22Rv1 (cell line): ENCODE measurements at regions not wholly inside any gene's neighbourhood (a gene's known extent, or its start where the extent isn't known, plus 50 kb on each side); places are given as distances from the start of the nearest gene placed in this dataset.

ENCODE experiments used
- H3K27ac ChIP-seq: fragments of 450-650 bp; 2 replicates; pipeline ENCODE4 v1.5.1; 2017
- CTCF ChIP-seq: fragments of 450-650 bp; IDR thresholded peaks from 2 replicates; pipeline ENCODE4 v1.5.1; 2017; ENCODE audit warnings: mild to moderate bottlenecking
- ZFX ChIP-seq: fragments of 450-650 bp; IDR thresholded peaks from 2 replicates; pipeline ENCODE4 v1.6.1; 2017; ENCODE audit warnings: antibody characterized with exemption, borderline replicate concordance

- no peak overlapping the region for H3K27ac ChIP-seq
- no peak for TF ChIP-seq ZFX
- no peak for TF ChIP-seq CTCF
Measured at GRCh38 chr17:63156986-63157385, 191.0 kb downstream of the TANC2 start.

GRCh38 chr17:63162406-63163157 is 196.5 kb downstream of the TANC2 start:
- TF ChIP-seq ZFX (no peak), CTCF (no peak)
- no peak overlapping the region for H3K27ac ChIP-seq

GRCh38 chr17:63163158-63163520 is 197.1 kb downstream of the TANC2 start:
- H3K27ac ChIP-seq: no peak overlapping the region
- no peak for TF ChIP-seq ZFX
- no peak for TF ChIP-seq CTCF

- TF ChIP-seq ZFX (no peak), CTCF (no peak)
- no peak overlapping the region for H3K27ac ChIP-seq
Measured at GRCh38 chr17:63165400-63165799, 199.4 kb downstream of the TANC2 start.

- TF ChIP-seq ZFX (no peak), CTCF (no peak)
Measured at GRCh38 chr17:63170795-63171194, 204.8 kb downstream of the TANC2 start.

GRCh38 chr17:63171428-63172393 is 205.7 kb downstream of the TANC2 start:
- H3K27ac ChIP-seq: no peak overlapping the region
- TF ChIP-seq CTCF (no peak), ZFX (no peak)

More at GRCh38 chr17:63170795-63171194, 204.8 kb downstream of the TANC2 start:
- H3K27ac ChIP-seq: no peak overlapping the region

GRCh38 chr17:63173450-63173849 is 207.4 kb downstream of the TANC2 start:
- no peak overlapping the region for H3K27ac ChIP-seq
- TF ChIP-seq CTCF: no peak
